Stimulated activated CD4-positive, alpha-beta T cell treated with anti-CD3 and anti-CD28 coated beads, Interleukin-15, amount 100 ng/mL, for 1 hour (primary cell): ENCODE measurements at regions not wholly inside any gene's neighbourhood (a gene's known extent, or its start where the extent isn't known, plus 50 kb on each side); places are given as distances from the start of the nearest gene placed in this dataset.
"Not testable (repeated sequence)": the region's sequence is repeated elsewhere in the genome, so short reads cannot be mapped to it uniquely, and the experiment has no call there.

ENCODE experiments used
- DNase-seq, 2 donors: peaks; one replicate each; pipeline ENCODE4 v3.0.0-alpha.2; 2020; ENCODE audit warnings: low read depth in 1 of 2, low spot score in 1 of 2

GRCh38 chr3:31321620-31322019 is 211.1 kb upstream of the STT3B start:
- no peak for DNase-seq

- DNase-seq = no peak
Measured at GRCh38 chr3:31322460-31322859, 210.3 kb upstream of the STT3B start.

- not testable (repeated sequence) for DNase-seq
Measured at GRCh38 chr3:31327826-31328357, 204.8 kb upstream of the STT3B start.

GRCh38 chr3:31331278-31331677 is 201.4 kb upstream of the STT3B start:
- no peak for DNase-seq

- no peak for DNase-seq
Measured at GRCh38 chr3:31341130-31341529, 191.6 kb upstream of the STT3B start.

GRCh38 chr3:31343075-31343474 is 189.7 kb upstream of the STT3B start:
- no peak for DNase-seq

GRCh38 chr3:31345581-31345980 is 187.1 kb upstream of the STT3B start:
- no peak for DNase-seq

- no peak for DNase-seq
Measured at GRCh38 chr3:31346542-31346979, 186.2 kb upstream of the STT3B start.

- DNase-seq = no peak
Measured at GRCh38 chr3:31349001-31349748, 183.6 kb upstream of the STT3B start.

- no peak for DNase-seq
Measured at GRCh38 chr3:31350307-31350706, 182.4 kb upstream of the STT3B start.

GRCh38 chr3:31352331-31352730 is 180.4 kb upstream of the STT3B start:
- DNase-seq = no peak

GRCh38 chr3:31353166-31353565 is 179.6 kb upstream of the STT3B start:
- DNase-seq = no peak

GRCh38 chr3:31354373-31354772 is 178.4 kb upstream of the STT3B start:
- DNase-seq = no peak

GRCh38 chr3:31355807-31356206 is 176.9 kb upstream of the STT3B start:
- DNase-seq = no peak

- peak in 1 of 2 donors; percentile 1 for DNase-seq
Measured at GRCh38 chr3:31356941-31357340, 175.8 kb upstream of the STT3B start.

GRCh38 chr3:31357451-31357850 is 175.3 kb upstream of the STT3B start:
- no peak for DNase-seq

- DNase-seq = no peak
Measured at GRCh38 chr3:31358473-31359070, 174.2 kb upstream of the STT3B start.

- no peak for DNase-seq
Measured at GRCh38 chr3:31361371-31362273, 171.1 kb upstream of the STT3B start.

- no peak for DNase-seq
Measured at GRCh38 chr3:31364188-31364587, 168.5 kb upstream of the STT3B start.

- no peak for DNase-seq
Measured at GRCh38 chr3:31364711-31365110, 168.0 kb upstream of the STT3B start.

- DNase-seq = no peak
Measured at GRCh38 chr3:31367518-31367917, 165.2 kb upstream of the STT3B start.
